Sigmoid colon (tissue), 4 donors: ENCODE measurements at regions not wholly inside any gene's neighbourhood (a gene's known extent, or its start where the extent isn't known, plus 50 kb on each side); places are given as distances from the start of the nearest gene placed in this dataset.

Experiments used
- EP300 ChIP-seq, 4 donors: sonication (generic); formaldehyde crosslinking; IDR thresholded peaks; one replicate each; pipeline ENCODE4 v1.6.1; 2017; ENCODE audit warnings: antibody characterized with exemption in 4 of 4
- POLR2A ChIP-seq, 2 donors: fragments of 450-650 bp; IDR thresholded peaks; one replicate each; pipeline ENCODE4 v1.6.1; 2016; ENCODE audit warnings: antibody characterized with exemption in 2 of 2, mild to moderate bottlenecking in 2 of 2, moderate library complexity in 2 of 2
- POLR2AphosphoS5 ChIP-seq, 4 donors: sonication (generic); formaldehyde crosslinking; IDR thresholded peaks; one replicate each; pipeline ENCODE4 v1.6.1; 2017; ENCODE audit warnings: antibody characterized with exemption in 4 of 4
- TF ChIP-seq, protein P1 (sequence below), 4 experiments: fragments of 450-650 bp in 3 of 4; fragments of 200-600 bp in 1 of 4; IDR thresholded peaks; one replicate each; pipeline ENCODE4 v1.5.1; 2016 to 2019; ENCODE audit warnings: antibody characterized with exemption in 4 of 4, mild to moderate bottlenecking in 3 of 4, moderate library complexity in 2 of 4

DNA sequence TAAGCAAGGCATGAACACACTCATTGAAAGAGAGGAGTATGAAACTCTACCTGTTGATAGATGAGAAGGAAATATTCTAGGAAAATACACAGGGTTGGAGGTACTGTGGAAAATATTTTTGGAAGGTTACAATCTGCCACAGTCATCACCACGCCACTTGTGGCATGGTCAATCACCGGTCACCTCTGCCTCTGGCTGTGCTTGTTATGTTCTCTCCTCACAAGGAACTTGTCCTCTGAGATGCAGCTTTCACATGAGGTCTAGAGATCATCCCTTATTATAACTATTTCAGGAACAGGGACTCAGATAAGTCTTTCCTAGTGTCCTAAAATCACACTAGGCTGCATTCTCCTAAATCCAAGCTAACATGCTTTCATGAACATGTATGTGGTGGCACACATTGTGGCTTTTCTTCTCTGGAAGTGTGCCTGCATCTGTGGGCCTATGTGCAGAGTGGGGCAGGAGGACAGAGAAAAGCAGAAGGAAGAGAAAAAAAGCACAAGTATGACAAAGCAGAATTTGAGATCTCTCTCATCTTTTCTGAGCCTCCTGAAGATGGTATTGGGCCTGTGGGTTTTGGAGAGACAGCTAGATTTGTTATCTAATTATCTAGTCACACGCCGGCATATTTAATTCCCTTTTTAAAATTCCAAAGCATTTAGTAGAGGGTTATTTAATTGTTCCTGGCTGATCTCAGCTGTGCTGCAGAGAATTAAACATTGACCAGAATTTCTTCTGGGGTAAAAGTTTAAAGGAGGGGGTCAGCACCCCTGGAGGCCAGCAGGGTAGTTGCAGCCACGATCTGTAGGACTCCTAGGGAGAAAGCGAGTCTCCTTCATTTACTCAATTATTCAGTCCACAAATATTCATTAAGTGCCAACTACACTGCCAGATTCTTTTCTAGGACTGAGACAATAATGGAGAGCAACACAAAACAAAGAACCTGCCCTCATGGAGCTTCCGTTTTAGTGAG is 294.6 kb downstream of the RDH14 start:
- no peak for TF ChIP-seq POLR2A (IDR thresholded peaks at IDR 0.05)
- TF ChIP-seq POLR2AphosphoS5 (IDR thresholded peaks at IDR 0.05) = no peak
- TF ChIP-seq, protein P1, sequence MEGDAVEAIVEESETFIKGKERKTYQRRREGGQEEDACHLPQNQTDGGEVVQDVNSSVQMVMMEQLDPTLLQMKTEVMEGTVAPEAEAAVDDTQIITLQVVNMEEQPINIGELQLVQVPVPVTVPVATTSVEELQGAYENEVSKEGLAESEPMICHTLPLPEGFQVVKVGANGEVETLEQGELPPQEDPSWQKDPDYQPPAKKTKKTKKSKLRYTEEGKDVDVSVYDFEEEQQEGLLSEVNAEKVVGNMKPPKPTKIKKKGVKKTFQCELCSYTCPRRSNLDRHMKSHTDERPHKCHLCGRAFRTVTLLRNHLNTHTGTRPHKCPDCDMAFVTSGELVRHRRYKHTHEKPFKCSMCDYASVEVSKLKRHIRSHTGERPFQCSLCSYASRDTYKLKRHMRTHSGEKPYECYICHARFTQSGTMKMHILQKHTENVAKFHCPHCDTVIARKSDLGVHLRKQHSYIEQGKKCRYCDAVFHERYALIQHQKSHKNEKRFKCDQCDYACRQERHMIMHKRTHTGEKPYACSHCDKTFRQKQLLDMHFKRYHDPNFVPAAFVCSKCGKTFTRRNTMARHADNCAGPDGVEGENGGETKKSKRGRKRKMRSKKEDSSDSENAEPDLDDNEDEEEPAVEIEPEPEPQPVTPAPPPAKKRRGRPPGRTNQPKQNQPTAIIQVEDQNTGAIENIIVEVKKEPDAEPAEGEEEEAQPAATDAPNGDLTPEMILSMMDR (IDR thresholded peaks at IDR 0.05) = no peak
- TF ChIP-seq EP300 (IDR thresholded peaks at IDR 0.05) = no peak
